Thymus (tissue), 11 donors: ENCODE measurements at regions not wholly inside any gene's neighbourhood (a gene's known extent, or its start where the extent isn't known, plus 50 kb on each side); places are given as distances from the start of the nearest gene placed in this dataset.

Experiments used
- DNase-seq, 9 donors: peaks; one replicate each; pipeline ENCODE4 v3.0.0-alpha.2; 2013; ENCODE audit warnings: low spot score in 9 of 9, low read depth in 6 of 9, missing footprints in 1 of 9
- H3K27ac ChIP-seq, 2 donors: one replicate each; pipeline ENCODE4 v1.5.1; 2013; ENCODE audit warnings: control low read depth in 1 of 2, low read depth in 1 of 2, low read length in 1 of 2, mild to moderate bottlenecking in 1 of 2, moderate library complexity in 1 of 2
- H3K27me3 ChIP-seq, 2 donors: one replicate each; pipeline ENCODE4 v1.5.1; 2013; ENCODE audit warnings: low read length in 1 of 2; ENCODE audit not compliant: control insufficient read depth in 2 of 2, insufficient read depth in 1 of 2
- H3K36me3 ChIP-seq, 2 donors: one replicate each; pipeline ENCODE4 v1.5.1; 2013; ENCODE audit warnings: low read length in 1 of 2, mild to moderate bottlenecking in 1 of 2, moderate library complexity in 1 of 2; ENCODE audit not compliant: control insufficient read depth in 2 of 2, insufficient read depth in 2 of 2
- H3K4me1 ChIP-seq, 2 donors: one replicate each; pipeline ENCODE4 v1.5.1; 2013; ENCODE audit warnings: low read length in 2 of 2; ENCODE audit not compliant: control insufficient read depth in 2 of 2, insufficient read depth in 2 of 2
- H3K4me3 ChIP-seq, 2 donors: one replicate each; pipeline ENCODE4 v1.5.1; 2013; ENCODE audit warnings: low read length in 2 of 2, control low read depth in 1 of 2, mild to moderate bottlenecking in 1 of 2
- H3K9me3 ChIP-seq, 2 donors: one replicate each; pipeline ENCODE4 v1.5.1; 2013; ENCODE audit warnings: low read length in 1 of 2, mild to moderate bottlenecking in 1 of 2; ENCODE audit not compliant: control insufficient read depth in 2 of 2, insufficient read depth in 1 of 2
- WGBS: extraction: QIAGEN DNeasy Blood & Tissue Kit; methylation state at CpG from one replicate; pipeline ENCODE4 v1.1.7; 2013; 5-methylcytosine and 5-hydroxymethylcytosine counted together
- donor health status: healthy.

DNA sequence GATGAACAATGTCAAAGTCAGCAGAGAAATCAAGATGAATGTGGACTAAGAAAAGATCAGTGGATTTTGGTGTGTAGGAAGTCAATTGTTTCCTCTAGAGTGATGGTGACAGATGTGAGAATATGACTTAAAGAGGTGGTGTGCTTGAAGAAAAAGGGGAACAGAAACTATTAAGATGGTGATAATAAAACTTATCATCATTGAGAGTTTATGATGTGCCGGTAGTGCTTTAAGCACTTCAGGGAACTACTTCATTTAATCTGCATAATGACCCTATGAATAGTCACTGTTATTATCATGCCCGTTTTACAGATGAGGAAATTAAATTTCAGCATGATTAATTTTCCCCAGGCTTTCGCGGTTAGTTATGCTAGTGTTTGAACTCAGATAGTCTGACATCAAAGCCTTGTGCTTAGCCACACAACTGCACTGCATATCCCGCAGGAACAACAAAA, 246.9 kb upstream of the LRRC7 start:
- Histone ChIP-seq H3K9me3 (no peaks in the 10 kb centered on the region), H3K4me1 (no peaks in the 10 kb centered on the region), H3K36me3 (no peaks in the 10 kb centered on the region), H3K27me3 (no peaks in the 10 kb centered on the region), H3K27ac (no peak overlapping the region), H3K4me3 (no peak overlapping the region)
- no peak for DNase-seq
- 37% methylated on average over 5 of the region's 5 CpGs for WGBS

DNA sequence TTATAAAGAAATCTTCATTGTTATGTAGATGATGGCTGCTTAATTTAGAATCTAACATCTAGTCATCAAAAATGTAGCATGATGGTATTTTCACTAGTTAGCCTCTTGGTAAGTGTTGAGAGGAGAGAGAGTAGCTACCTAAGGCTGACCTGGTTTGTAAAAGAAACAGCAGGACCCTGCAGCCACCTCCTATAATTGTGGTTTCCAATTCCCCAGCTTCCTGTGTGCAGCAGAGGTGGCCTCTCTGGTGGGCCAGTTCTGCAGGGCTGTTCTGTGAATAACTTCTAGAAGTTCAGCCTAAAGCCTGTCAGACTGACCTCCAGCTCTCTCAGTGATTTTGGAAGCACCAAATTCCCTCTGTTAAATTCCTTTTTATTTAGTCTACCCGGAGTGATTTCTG, 246.4 kb upstream of the LRRC7 start:
- WGBS: 85% methylated on average over 1 of the region's 1 CpG
- DNase-seq: no peak
- Histone ChIP-seq H3K27me3 (no peaks in the 10 kb centered on the region), H3K27ac (no peak overlapping the region), H3K9me3 (no peaks in the 10 kb centered on the region), H3K4me1 (no peaks in the 10 kb centered on the region), H3K4me3 (no peak overlapping the region), H3K36me3 (no peaks in the 10 kb centered on the region)

DNA sequence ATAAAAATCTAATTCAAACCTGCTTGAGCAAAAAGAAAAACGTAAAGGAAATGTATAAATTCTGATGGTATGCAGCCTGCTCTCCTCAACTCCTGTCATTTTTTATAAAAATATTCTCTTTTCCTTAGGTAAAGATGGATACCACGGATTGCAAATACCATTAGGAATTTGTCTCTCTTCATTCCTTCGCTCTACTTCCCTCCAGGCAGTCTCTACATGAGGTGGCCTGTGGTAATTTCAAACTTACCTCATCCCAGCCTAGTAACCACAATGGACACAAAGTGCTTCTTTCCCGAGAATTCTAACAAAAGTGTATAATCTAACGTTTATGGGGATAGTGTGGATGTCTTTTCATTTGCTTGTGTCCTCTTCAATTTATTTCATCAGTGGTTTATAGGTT, 239.5 kb upstream of the LRRC7 start:
- no peak overlapping the region for H3K27ac ChIP-seq
- DNase-seq: no peak
- H3K27me3 ChIP-seq: no peaks in the 10 kb centered on the region
- peaks cover 0 to 4% of the 10 kb centered on the region in 2 donors for H3K9me3 ChIP-seq
- H3K4me3 ChIP-seq: no peak overlapping the region
- no peaks in the 10 kb centered on the region for H3K4me1 ChIP-seq
- no peaks in the 10 kb centered on the region for H3K36me3 ChIP-seq
- 90% methylated on average over 5 of the region's 5 CpGs for WGBS

DNA sequence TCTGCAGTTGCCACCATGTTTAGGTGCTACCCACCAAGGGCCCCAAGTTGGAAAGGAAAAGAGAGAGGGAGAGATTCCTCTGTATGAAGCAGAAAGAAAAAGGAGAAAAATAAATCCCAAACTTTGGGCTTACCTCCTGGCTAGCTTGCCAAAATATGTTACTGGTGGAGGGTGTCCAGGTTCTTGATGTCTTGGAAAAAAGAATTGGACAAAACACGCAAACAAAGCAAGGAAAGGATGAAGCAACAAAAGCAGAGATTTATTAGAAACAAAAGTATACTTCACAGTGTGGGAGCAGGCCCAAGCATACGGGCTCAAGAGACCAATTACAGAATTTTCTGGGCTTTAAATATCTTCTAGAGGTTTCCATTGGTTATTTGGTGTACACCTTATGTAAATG, 204.5 kb upstream of the LRRC7 start:
- Histone ChIP-seq H3K4me3 (no peak overlapping the region), H3K4me1 (no peaks in the 10 kb centered on the region), H3K27ac (no peak overlapping the region), H3K27me3 (no peaks in the 10 kb centered on the region), H3K9me3 (no peaks in the 10 kb centered on the region), H3K36me3 (no peaks in the 10 kb centered on the region)
- 90% methylated on average over 2 of the region's 2 CpGs for WGBS
- DNase-seq: no peak

GRCh38 chr1:69373520-69373919, 194.2 kb upstream of the LRRC7 start:
- DNase-seq: no peak
- no peak overlapping the region for H3K4me3 ChIP-seq
- H3K4me1 ChIP-seq: no peaks in the 10 kb centered on the region
- no peak overlapping the region for H3K27ac ChIP-seq
- H3K36me3 ChIP-seq: no peaks in the 10 kb centered on the region
- H3K9me3 ChIP-seq: peaks cover 2 to 7% of the 10 kb centered on the region in 2 donors
- 85% methylated on average over 4 of the region's 4 CpGs for WGBS
- no peaks in the 10 kb centered on the region for H3K27me3 ChIP-seq

GRCh38 chr1:69376408-69376807, 191.3 kb upstream of the LRRC7 start:
- Histone ChIP-seq H3K4me1 (no peaks in the 10 kb centered on the region), H3K9me3 (peaks cover 2 to 7% of the 10 kb centered on the region in 2 donors), H3K27me3 (no peaks in the 10 kb centered on the region), H3K27ac (no peak overlapping the region), H3K36me3 (no peaks in the 10 kb centered on the region), H3K4me3 (no peak overlapping the region)
- WGBS: 89% methylated on average over 1 of the region's 1 CpG
- no peak for DNase-seq

GRCh38 chr1:69377507-69377906, 190.2 kb upstream of the LRRC7 start:
- 71% methylated on average over 2 of the region's 2 CpGs for WGBS

DNA sequence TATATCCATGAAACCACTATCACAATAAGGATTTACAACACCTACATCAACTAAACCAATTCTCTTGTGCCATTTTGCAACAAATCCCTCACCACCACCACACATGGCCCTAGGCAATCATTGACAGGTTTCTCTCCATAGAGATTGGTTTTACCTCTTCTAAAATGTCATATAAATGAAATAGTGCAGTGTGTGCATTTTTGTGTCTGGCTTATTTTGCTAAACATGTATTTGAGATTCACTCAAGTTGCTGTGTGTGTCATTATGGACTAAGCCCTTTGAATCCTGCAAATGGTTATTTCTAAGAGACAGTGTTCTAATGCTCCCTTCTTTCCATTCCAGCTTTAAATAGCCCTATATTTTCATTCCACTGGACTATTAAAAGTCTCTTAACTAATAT, 179.7 kb upstream of the LRRC7 start:
- H3K9me3 ChIP-seq: no peaks in the 10 kb centered on the region
- no peaks in the 10 kb centered on the region for H3K27me3 ChIP-seq
- H3K4me3 ChIP-seq: no peak overlapping the region
- DNase-seq: no peak
- H3K4me1 ChIP-seq: no peaks in the 10 kb centered on the region
- no peak overlapping the region for H3K27ac ChIP-seq
- H3K36me3 ChIP-seq: no peaks in the 10 kb centered on the region

More at GRCh38 chr1:69377507-69377906, 190.2 kb upstream of the LRRC7 start:
- Histone ChIP-seq H3K36me3 (no peaks in the 10 kb centered on the region), H3K9me3 (peaks cover 2 to 7% of the 10 kb centered on the region in 2 donors), H3K4me3 (no peak overlapping the region), H3K4me1 (no peaks in the 10 kb centered on the region), H3K27me3 (no peaks in the 10 kb centered on the region), H3K27ac (no peak overlapping the region)
- DNase-seq: no peak

- no peaks in the 10 kb centered on the region for H3K36me3 ChIP-seq
- H3K27ac ChIP-seq: no peak overlapping the region
- H3K27me3 ChIP-seq: no peaks in the 10 kb centered on the region
- H3K4me3 ChIP-seq: no peak overlapping the region
- H3K4me1 ChIP-seq: no peaks in the 10 kb centered on the region
- WGBS: 76% methylated on average over 1 of the region's 1 CpG
- DNase-seq: no peak
- peaks cover 0 to 1% of the 10 kb centered on the region in 2 donors for H3K9me3 ChIP-seq
These were observed 167.6 kb upstream of the LRRC7 start for GRCh38 chr1:69400128-69400527.

DNA sequence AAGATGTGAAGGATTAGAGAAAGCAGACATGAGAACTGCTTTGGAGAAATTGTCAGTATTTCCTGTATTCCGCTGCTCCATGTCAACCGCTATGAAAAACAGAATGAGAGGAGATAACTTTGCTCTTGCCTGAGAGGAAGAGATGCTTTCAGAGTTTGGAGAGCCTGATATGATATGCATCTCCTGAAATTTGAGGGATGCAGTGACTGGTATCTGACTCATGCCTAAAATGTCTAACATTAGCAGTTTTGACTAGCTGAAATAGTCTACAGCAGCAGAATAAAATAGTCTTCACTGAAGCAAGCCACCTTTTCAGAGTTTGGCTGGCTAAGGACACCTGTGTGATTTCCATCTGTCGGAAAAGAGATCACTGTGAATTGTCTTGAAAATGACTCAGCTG, 165.8 kb upstream of the LRRC7 start:
- 98% methylated on average over 3 of the region's 3 CpGs for WGBS
- H3K4me1 ChIP-seq: no peaks in the 10 kb centered on the region

More for the DNA sequence above, 165.8 kb upstream of the LRRC7 start:
- Histone ChIP-seq H3K9me3 (no peaks in the 10 kb centered on the region), H3K27ac (no peak overlapping the region), H3K36me3 (no peaks in the 10 kb centered on the region), H3K27me3 (no peaks in the 10 kb centered on the region), H3K4me3 (no peak overlapping the region)
- DNase-seq: no peak
